ENCODE measurements at regions not wholly inside any gene's neighbourhood (a gene's known extent, or its start where the extent isn't known, plus 50 kb on each side); places are given as distances from the start of the nearest gene placed in this dataset.

GRCh38 chr3:187804745-187805121, 59.5 kb upstream of the BCL6 start:
- DNase-seq, result no peak
- TF ChIP-seq CTCF (IDR thresholded peaks at IDR 0.05), result no peak
- Mint-ChIP-seq H3K4me3 (no peak overlapping the region), H3K27ac (peak overlapping the region; percentile 84), H3K36me3 (ENCODE audit: low read depth) (peaks cover 9% of the 10 kb centered on the region), H3K4me1 (ENCODE audit: low read depth) (peaks cover 75% of the 10 kb centered on the region), H3K27me3 (no peaks in the 10 kb centered on the region), H3K9me3 (peaks cover 9% of the 10 kb centered on the region)
- CTCF ChIA-PET, result interaction anchor here (1.7 to 6.5 kb wide), 4 partner anchors 10 to 64 kb away, joined by 3 to 79 read pairs (median 9); partner anchors contain the start of gene BCL6
- no peak for ATAC-seq
- POLR2A ChIA-PET, result interaction anchor here (11.8 kb wide), 1 partner anchor 58 kb away, joined by 134 read pairs; the partner anchor contains the start of gene BCL6
- intact Hi-C loops (cut with micrococcal nuclease), result loop anchor here (5.0 kb wide), 1 partner anchor 173 kb away; no protein-coding TSS in a partner anchor

- peaks cover 66% of the 10 kb centered on the region for H3K4me1 Mint-ChIP-seq (ENCODE audit: low read depth)
- ATAC-seq (no peak), DNase-seq (no peak)
- no peaks in the 10 kb centered on the region for H3K27me3 Mint-ChIP-seq
- peaks cover 9% of the 10 kb centered on the region for H3K9me3 Mint-ChIP-seq
- intact Hi-C loops (cut with micrococcal nuclease), result loop anchor here (2.0 kb wide), 1 partner anchor 117 kb away; no protein-coding TSS in a partner anchor
- CTCF ChIA-PET, result interaction anchor here (1.5 to 2.3 kb wide), 2 partner anchors 9 to 59 kb away, joined by 5 read pairs; no protein-coding TSS in a partner anchor
- no peak overlapping the region for H3K4me3 Mint-ChIP-seq
- TF ChIP-seq CTCF (IDR thresholded peaks at IDR 0.05), result no peak
- H3K36me3 Mint-ChIP-seq (ENCODE audit: low read depth), result peaks cover 9% of the 10 kb centered on the region
- POLR2A ChIA-PET, result interaction anchor here (11.8 kb wide), 1 partner anchor 59 kb away, joined by 134 read pairs; the partner anchor contains the start of gene BCL6
- H3K27ac Mint-ChIP-seq, result peak overlapping the region; percentile 41
Observed at GRCh38 chr3:187805774-187806173, 60.5 kb upstream of the BCL6 start.

- ATAC-seq, result peak; percentile 86
- Mint-ChIP-seq H3K27ac (peak overlapping the region; percentile 62), H3K9me3 (peaks cover 8% of the 10 kb centered on the region), H3K4me3 (no peak overlapping the region), H3K27me3 (no peaks in the 10 kb centered on the region), H3K36me3 (ENCODE audit: low read depth) (peaks cover 5% of the 10 kb centered on the region), H3K4me1 (ENCODE audit: low read depth) (peaks cover 51% of the 10 kb centered on the region)
- POLR2A ChIA-PET, result interaction anchor here (1.1 to 11.8 kb wide), 2 partner anchors 26 to 61 kb away, joined by 3 to 134 read pairs; partner anchors contain the start of gene BCL6
- DNase-seq, result peak; percentile 72
- CTCF ChIA-PET, result interaction anchor here (1.5 to 2.3 kb wide), 3 partner anchors 7 to 60 kb away, joined by 3 to 5 read pairs (median 5); no protein-coding TSS in a partner anchor
- intact Hi-C loops (cut with micrococcal nuclease), result loop anchor here (2.0 kb wide), 1 partner anchor 116 kb away; no protein-coding TSS in a partner anchor
- no peak for TF ChIP-seq CTCF (IDR thresholded peaks at IDR 0.05)
Observed at GRCh38 chr3:187807086-187807862, 62.0 kb upstream of the BCL6 start.

GRCh38 chr3:187808527-187808895, 63.2 kb upstream of the BCL6 start:
- no peak for ATAC-seq
- ChIA-PET CTCF (interaction anchor here (1.5 kb wide), 1 partner anchor 26 kb away, joined by 3 read pairs; no protein-coding TSS in a partner anchor), POLR2A (interaction anchor here (11.8 kb wide), 1 partner anchor 62 kb away, joined by 134 read pairs; the partner anchor contains the start of gene BCL6)
- peaks cover 4% of the 10 kb centered on the region for H3K9me3 Mint-ChIP-seq
- no peaks in the 10 kb centered on the region for H3K36me3 Mint-ChIP-seq (ENCODE audit: low read depth)
- H3K27me3 Mint-ChIP-seq, result no peaks in the 10 kb centered on the region
- H3K27ac Mint-ChIP-seq, result no peak overlapping the region
- intact Hi-C loops (cut with micrococcal nuclease), result no loop called here
- no peak for DNase-seq
- H3K4me3 Mint-ChIP-seq, result no peak overlapping the region
- H3K4me1 Mint-ChIP-seq (ENCODE audit: low read depth), result peaks cover 40% of the 10 kb centered on the region
- TF ChIP-seq CTCF (IDR thresholded peaks at IDR 0.05), result no peak

GRCh38 chr3:187809612-187809991, 64.3 kb upstream of the BCL6 start:
- H3K27ac Mint-ChIP-seq, result no peak overlapping the region
- DNase-seq (no peak), ATAC-seq (no peak)
- peaks cover 4% of the 10 kb centered on the region for H3K9me3 Mint-ChIP-seq
- intact Hi-C loops (cut with micrococcal nuclease), result no loop called here
- CTCF ChIA-PET, result interaction anchor here (0.9 to 1.5 kb wide), 2 partner anchors 9 kb away, joined by 3 to 4 read pairs; no protein-coding TSS in a partner anchor
- no peak for TF ChIP-seq CTCF (IDR thresholded peaks at IDR 0.05)
- H3K36me3 Mint-ChIP-seq (ENCODE audit: low read depth), result no peaks in the 10 kb centered on the region
- no peak overlapping the region for H3K4me3 Mint-ChIP-seq
- H3K4me1 Mint-ChIP-seq (ENCODE audit: low read depth), result peaks cover 31% of the 10 kb centered on the region
- no peaks in the 10 kb centered on the region for H3K27me3 Mint-ChIP-seq
- POLR2A ChIA-PET, result no interaction called here

Measured in activated CD8-positive, alpha-beta T cell treated with anti-CD3 and anti-CD28 coated beads for 36 hours (primary cell).